IMR-90 (cell line): ENCODE measurements at regions not wholly inside any gene's neighbourhood (a gene's known extent, or its start where the extent isn't known, plus 50 kb on each side); places are given as distances from the start of the nearest gene placed in this dataset.
A peak's percentile ranks its signal among the peaks of the same experiment; 100 is the strongest.

Experiments
- ATAC-seq: fragments of 200-7000 bp; cut with Tn5 transposase; 2 replicates; pipeline ENCODE4 v1.9.1; 2020; ENCODE audit warnings: low read depth, mild to moderate bottlenecking, moderate library complexity
- BruUV-seq: library from RNA; stranded (reverse); fragments of 400-500 nt; replicated peaks from 2 replicates; lab custom pipeline; 2021; lab: Mats Ljungman, UMichigan
- CTCF ChIA-PET: fragments of 300-600 bp; formaldehyde crosslinking; extraction: SDS; loops from one replicate; lab custom pipeline; 2021; ENCODE audit warnings: antibody characterized with exemption; lab: Yijun Ruan, JAX
- POLR2A ChIA-PET: fragments of 300-600 bp; sonication (Branson Sonifier 250); formaldehyde crosslinking; loops from one replicate; lab custom pipeline; 2022; ENCODE audit warnings: antibody characterized with exemption; ENCODE audit not compliant: unreplicated experiment; lab: Charles Lee
- DNase-seq: peaks from one replicate; pipeline ENCODE4 v3.0.0; 2013
- H2AFZ ChIP-seq: replicated peaks from 2 replicates; pipeline ENCODE3; 2013; ENCODE audit warnings: low read length, mild to moderate bottlenecking; ENCODE audit not compliant: poor library complexity
- H2AK5ac ChIP-seq: 2 replicates; pipeline ENCODE4 v1.6.1; 2013; ENCODE audit warnings: low read depth, low read length, inconsistent platforms
- H2AK9ac ChIP-seq: replicated peaks from 2 replicates; pipeline ENCODE3; 2013; ENCODE audit warnings: mild to moderate bottlenecking, low read depth, low read length, moderate library complexity; ENCODE audit not compliant: poor library complexity
- H2BK120ac ChIP-seq: 2 replicates; pipeline ENCODE4 v1.6.1; 2013; ENCODE audit warnings: low read depth, low read length, inconsistent platforms
- H2BK15ac ChIP-seq: 3 replicates; pipeline ENCODE4 v1.6.1; 2013; ENCODE audit warnings: low read depth, low read length, inconsistent platforms
- H2BK20ac ChIP-seq: 2 replicates; pipeline ENCODE4 v1.6.1; 2013; ENCODE audit warnings: low read depth, mild to moderate bottlenecking, inconsistent platforms, low read length, moderate library complexity
- H2BK5ac ChIP-seq: 2 replicates; pipeline ENCODE4 v1.6.1; 2013; ENCODE audit warnings: mild to moderate bottlenecking, low read depth, low read length, inconsistent platforms; ENCODE audit not compliant: poor library complexity, severe bottlenecking
- H3K14ac ChIP-seq: replicated peaks from 2 replicates; pipeline ENCODE4 v1.6.1; 2013; ENCODE audit warnings: low read depth, low read length, inconsistent platforms
- H3K18ac ChIP-seq: 2 replicates; pipeline ENCODE4 v1.6.1; 2013; ENCODE audit warnings: low read depth, low read length, control low read depth
- H3K23ac ChIP-seq: 2 replicates; pipeline ENCODE4 v1.6.1; 2013; ENCODE audit warnings: low read depth, low read length, inconsistent platforms
- H3K27ac ChIP-seq: 2 replicates; pipeline ENCODE4 v1.5.1; 2013; ENCODE audit warnings: mild to moderate bottlenecking, control low read depth, low read length; ENCODE audit not compliant: insufficient read depth
- H3K27me3 ChIP-seq: 2 replicates; pipeline ENCODE4 v1.6.1; 2013; ENCODE audit warnings: low read length; ENCODE audit not compliant: control insufficient read depth, insufficient read depth
- H3K36me3 ChIP-seq: 2 replicates; pipeline ENCODE4 v1.6.1; 2013; ENCODE audit warnings: low read length, mixed read lengths; ENCODE audit not compliant: control insufficient read depth, insufficient read depth
- H3K4ac ChIP-seq: 2 replicates; pipeline ENCODE4 v1.6.1; 2013; ENCODE audit warnings: low read depth, low read length, inconsistent platforms
- H3K4me1 ChIP-seq: 2 replicates; pipeline ENCODE4 v1.6.1; 2013; ENCODE audit warnings: low read length, mixed read lengths; ENCODE audit not compliant: control insufficient read depth, insufficient read depth
- H3K4me2 ChIP-seq: 2 replicates; pipeline ENCODE4 v1.6.1; 2013; ENCODE audit warnings: low read depth, mild to moderate bottlenecking, control low read depth, low read length, moderate library complexity
- H3K4me3 ChIP-seq: 2 replicates; pipeline ENCODE4 v1.5.1; 2013; ENCODE audit warnings: low read depth, mild to moderate bottlenecking, control low read depth, low read length, moderate library complexity; ENCODE audit not compliant: insufficient read depth
- H3K56ac ChIP-seq: 2 replicates; pipeline ENCODE4 v1.6.1; 2013; ENCODE audit warnings: low read length, inconsistent platforms; ENCODE audit not compliant: insufficient read depth; ENCODE audit errors: extremely low read depth
- H3K79me1 ChIP-seq, 2 experiments: 2 replicates each; pipeline ENCODE4 v1.6.1; 2013; ENCODE audit warnings: low read length in 2 of 2, inconsistent platforms in 1 of 2, low read depth in 1 of 2
- H3K9ac ChIP-seq: 2 replicates; pipeline ENCODE4 v1.6.1; 2013; ENCODE audit warnings: low read depth, low read length, control low read depth
- H3K9me1 ChIP-seq: 2 replicates; pipeline ENCODE4 v1.6.1; 2013; ENCODE audit warnings: low read length, inconsistent platforms; ENCODE audit not compliant: insufficient read depth
- H3K9me3 ChIP-seq: 2 replicates; pipeline ENCODE4 v1.6.1; 2013; ENCODE audit warnings: low read length; ENCODE audit not compliant: control insufficient read depth, insufficient read depth
- H4K20me1 ChIP-seq: 2 replicates; pipeline ENCODE4 v1.6.1; 2013; ENCODE audit warnings: low read length, inconsistent platforms; ENCODE audit not compliant: insufficient read depth
- H4K5ac ChIP-seq: 2 replicates; pipeline ENCODE4 v1.6.1; 2013; ENCODE audit warnings: mild to moderate bottlenecking, low read depth, low read length, control low read depth
- H4K8ac ChIP-seq, 2 experiments: 2 replicates each; pipeline ENCODE4 v1.6.1; 2013; ENCODE audit warnings: low read depth in 2 of 2, low read length in 2 of 2, control low read depth in 1 of 2, inconsistent platforms in 1 of 2
- H4K91ac ChIP-seq: 2 replicates; pipeline ENCODE4 v1.6.1; 2013; ENCODE audit warnings: low read depth, low read length, inconsistent platforms; ENCODE audit not compliant: insufficient read depth
- BHLHE40 ChIP-seq: fragments of 150-350 bp; IDR thresholded peaks from 2 replicates; pipeline ENCODE4 v1.6.1; 2016; ENCODE audit warnings: mild to moderate bottlenecking, low read depth, low read length
- CEBPB ChIP-seq: IDR thresholded peaks from 2 replicates; pipeline ENCODE4 v1.6.1; 2012; ENCODE audit warnings: low read depth, low read length, improper control_type of control experiment
- CHD1 ChIP-seq: IDR thresholded peaks from 2 replicates; pipeline ENCODE4 v1.6.1; 2012; ENCODE audit warnings: low read depth, low read length, improper control_type of control experiment
- CTCF ChIP-seq: conservative IDR thresholded peaks from 2 replicates; pipeline ENCODE4 v1.5.1; 2012; ENCODE audit warnings: mild to moderate bottlenecking, low read depth, low read length, improper control_type of control experiment
- FOS ChIP-seq: fragments of 150-350 bp; IDR thresholded peaks from 2 replicates; pipeline ENCODE4 v1.6.1; 2016; ENCODE audit warnings: low read depth, low read length
- MAFK ChIP-seq: IDR thresholded peaks from 2 replicates; pipeline ENCODE4 v1.6.1; 2012; ENCODE audit warnings: low read depth, low read length, improper control_type of control experiment
- MAZ ChIP-seq: IDR thresholded peaks from 2 replicates; pipeline ENCODE4 v1.6.1; 2012; ENCODE audit warnings: low read depth, mild to moderate bottlenecking, low read length, improper control_type of control experiment, moderate library complexity, borderline replicate concordance
- MXI1 ChIP-seq: IDR thresholded peaks from 2 replicates; pipeline ENCODE4 v1.6.1; 2012; ENCODE audit warnings: low read depth, mild to moderate bottlenecking, low read length, moderate library complexity, borderline replicate concordance
- NFE2L2 ChIP-seq: fragments of 150-350 bp; IDR thresholded peaks from 2 replicates; pipeline ENCODE4 v1.6.1; 2016; ENCODE audit warnings: low read depth, mild to moderate bottlenecking, low read length
- POLR2A ChIP-seq: IDR thresholded peaks from 2 replicates; pipeline ENCODE4 v1.6.1; 2012; ENCODE audit warnings: mild to moderate bottlenecking, low read depth, low read length
- RAD21 ChIP-seq: IDR thresholded peaks from 2 replicates; pipeline ENCODE4 v1.6.1; 2012; ENCODE audit warnings: low read length, improper control_type of control experiment
- RCOR1 ChIP-seq: IDR thresholded peaks from 2 replicates; pipeline ENCODE4 v1.6.1; 2012; ENCODE audit warnings: mild to moderate bottlenecking, low read length, improper control_type of control experiment; ENCODE audit not compliant: insufficient replicate concordance
- RFX5 ChIP-seq: IDR thresholded peaks from 2 replicates; pipeline ENCODE4 v1.8.0; 2012; ENCODE audit warnings: low read depth, mild to moderate bottlenecking, low read length, moderate library complexity
- SMC3 ChIP-seq: fragments of 150-350 bp; IDR thresholded peaks from 2 replicates; pipeline ENCODE4 v1.6.1; 2016; ENCODE audit warnings: low read depth, mild to moderate bottlenecking, antibody characterized with exemption, low read length, moderate library complexity
- WGBS, 2 experiments: methylation state at CpG; one replicate each; pipeline versions ENCODE4 v1.1.5 to v1.1.7; 2013; ENCODE audit warnings: missing lambda C conversion rate in 2 of 2; ENCODE audit not compliant: insufficient read length in 1 of 2; ENCODE audit errors: extremely low coverage in 2 of 2; 5-methylcytosine and 5-hydroxymethylcytosine counted together
- dilution Hi-C: fragments of 300-500 bp; cut with HindIII; formaldehyde crosslinking; loops from one replicate; pipeline ENCODE4 v1.14.3; 2018; ENCODE audit warnings: low sequenced_read_pairs; ENCODE audit not compliant: unreplicated experiment
- in situ Hi-C: fragments of 300-500 bp; cut with MboI; formaldehyde crosslinking; loops from 3 replicates; pipeline ENCODE4 v1.14.3; 2019; ENCODE audit warnings: low sequenced_read_pairs, inconsistent platforms, mixed read lengths
- intact Hi-C: fragments of 100-400 bp; cut with micrococcal nuclease; formaldehyde crosslinking; loops from 2 replicates; pipeline ENCODE4 v1.10.0; 2022
- TF ChIP-seq, protein P1 (sequence below): fragments of 150-350 bp; IDR thresholded peaks from 2 replicates; pipeline ENCODE4 v1.6.1; 2017; ENCODE audit warnings: mild to moderate bottlenecking, antibody characterized with exemption, low read length, low read depth
- TF ChIP-seq, protein P2 (sequence below): fragments of 150-350 bp; IDR thresholded peaks from 2 replicates; pipeline ENCODE4 v1.6.1; 2016; ENCODE audit warnings: low read depth, mild to moderate bottlenecking, low read length, moderate library complexity, borderline replicate concordance

- peak overlapping the region; percentile 69; the same call in 1 of the 2 replicates for H2AK5ac ChIP-seq
- H3K9me3 ChIP-seq, result no peaks in the 10 kb centered on the region
- no peak overlapping the region for H4K8ac ChIP-seq
- H3K4ac ChIP-seq, result no peak overlapping the region
- ATAC-seq, result no peak
- H3K79me1 ChIP-seq, result 0 out of 4 replicates have a peak, but pooled peaks cover 0 to 3% of the 10 kb centered on the region in 2 experiments
- no peak overlapping the region for H3K9ac ChIP-seq
- dilution Hi-C loops (no loop called here), intact Hi-C loops (no loop called here), in situ Hi-C loops (no loop called here)
- no peak overlapping the region for H3K27ac ChIP-seq
- peaks cover 20% of the 10 kb centered on the region for H3K9me1 ChIP-seq
- no peak overlapping the region for H2AK9ac ChIP-seq
- ChIA-PET CTCF (no interaction called here), POLR2A (interaction anchor here (0.6 kb wide), 1 partner anchor 9 kb away, joined by 3 read pairs; no protein-coding TSS in a partner anchor)
- peak overlapping the region; percentile 34 for H2AFZ ChIP-seq
- H3K4me3 ChIP-seq, result no peak overlapping the region
- H2BK15ac ChIP-seq, result peak overlapping the region; percentile 71; the same call in 1 of the 3 replicates
- DNase-seq, result no peak
- BruUV-seq, result no TSS peak
- no peak overlapping the region for H2BK120ac ChIP-seq
- no CpG with 5 or more reads among the region's 3 CpGs for WGBS, 2 experiments
- H3K4me2 ChIP-seq, result no peak overlapping the region
- no peak overlapping the region for H3K23ac ChIP-seq
- H3K18ac ChIP-seq, result no peak overlapping the region
- H3K56ac ChIP-seq, result no peak overlapping the region
- no peaks in the 10 kb centered on the region; the same call in 1 of the 2 replicates for H4K20me1 ChIP-seq
- H3K27me3 ChIP-seq, result no peaks in the 10 kb centered on the region
- H2BK5ac ChIP-seq, result no peak overlapping the region
- H4K91ac ChIP-seq, result 0 out of 2 replicates have a peak overlapping the region, but pooled peaks have one; percentile 21
- H3K14ac ChIP-seq, result no peak overlapping the region
- no peaks in the 10 kb centered on the region for H3K36me3 ChIP-seq
- no peak overlapping the region for H4K5ac ChIP-seq
- peaks cover 4% of the 10 kb centered on the region for H3K4me1 ChIP-seq
- H2BK20ac ChIP-seq, result 0 out of 2 replicates have a peak overlapping the region, but pooled peaks have one; percentile 44
- TF ChIP-seq MXI1 (no peak), RAD21 (no peak), CEBPB (no peak), BHLHE40 (no peak), RCOR1 (no peak), SMC3 (no peak), RFX5 (no peak), POLR2A (no peak), FOS (no peak), NFE2L2 (no peak), CHD1 (no peak), MAZ (no peak), CTCF (no peak), MAFK (no peak)
- TF ChIP-seq, protein P1, sequence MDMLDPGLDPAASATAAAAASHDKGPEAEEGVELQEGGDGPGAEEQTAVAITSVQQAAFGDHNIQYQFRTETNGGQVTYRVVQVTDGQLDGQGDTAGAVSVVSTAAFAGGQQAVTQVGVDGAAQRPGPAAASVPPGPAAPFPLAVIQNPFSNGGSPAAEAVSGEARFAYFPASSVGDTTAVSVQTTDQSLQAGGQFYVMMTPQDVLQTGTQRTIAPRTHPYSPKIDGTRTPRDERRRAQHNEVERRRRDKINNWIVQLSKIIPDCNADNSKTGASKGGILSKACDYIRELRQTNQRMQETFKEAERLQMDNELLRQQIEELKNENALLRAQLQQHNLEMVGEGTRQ, result no peak
- TF ChIP-seq, protein P2, sequence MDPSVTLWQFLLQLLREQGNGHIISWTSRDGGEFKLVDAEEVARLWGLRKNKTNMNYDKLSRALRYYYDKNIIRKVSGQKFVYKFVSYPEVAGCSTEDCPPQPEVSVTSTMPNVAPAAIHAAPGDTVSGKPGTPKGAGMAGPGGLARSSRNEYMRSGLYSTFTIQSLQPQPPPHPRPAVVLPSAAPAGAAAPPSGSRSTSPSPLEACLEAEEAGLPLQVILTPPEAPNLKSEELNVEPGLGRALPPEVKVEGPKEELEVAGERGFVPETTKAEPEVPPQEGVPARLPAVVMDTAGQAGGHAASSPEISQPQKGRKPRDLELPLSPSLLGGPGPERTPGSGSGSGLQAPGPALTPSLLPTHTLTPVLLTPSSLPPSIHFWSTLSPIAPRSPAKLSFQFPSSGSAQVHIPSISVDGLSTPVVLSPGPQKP, result no peak
These were observed 57.3 kb downstream of the C11orf91 start for GRCh38 chr11:33643167-33643824.
